ENCODE measurements at regions not wholly inside any gene's neighbourhood (a gene's known extent, or its start where the extent isn't known, plus 50 kb on each side); places are given as distances from the start of the nearest gene placed in this dataset.

GRCh38 chr5:105963696-105964255, 1707.0 kb downstream of the EFNA5 start:
- peak; percentile 66 for DNase-seq (ENCODE audit: low read depth, low spot score)
- intact Hi-C loops (cut with micrococcal nuclease) (no loop called here), dilution Hi-C loops (cut with MboI; ENCODE audit: extremely low pct_ligation_motif_present, low sequenced_read_pairs) (no loop called here)
- no peaks in the 10 kb centered on the region for H3K9me3 ChIP-seq (replicated peaks; ENCODE audit: control insufficient read depth, insufficient read depth, low read length)
- H3K9ac ChIP-seq (replicated peaks; ENCODE audit: extremely low read depth, insufficient read depth, low read length) = no peak overlapping the region
- H3K36me3 ChIP-seq (ENCODE audit: control insufficient read depth in 2 of 2, extremely low read depth in 1 of 2, insufficient read depth in 2 of 2, low read length in 2 of 2) = no peaks in the 10 kb centered on the region
- TF ChIP-seq JUN (IDR thresholded peaks at IDR 0.05; ENCODE audit: borderline replicate concordance, insufficient read depth, insufficient read length, low read depth) = no peak
- no peak for TF ChIP-seq EZH2 (IDR thresholded peaks at IDR 0.05; ENCODE audit: borderline replicate concordance, low read depth, low read length, severe bottlenecking)
- no peak for TF ChIP-seq POLR2A (IDR thresholded peaks at IDR 0.05; ENCODE audit: low read depth, low read length)
- TF ChIP-seq GATA2 (IDR thresholded peaks at IDR 0.05; ENCODE audit: insufficient read depth, insufficient read length, low read depth, low read length) = no peak
- no peak for TF ChIP-seq FOS (IDR thresholded peaks at IDR 0.05; ENCODE audit: borderline replicate concordance, insufficient read depth, low read length)
- no peak for TF ChIP-seq MAX (IDR thresholded peaks at IDR 0.05; ENCODE audit: insufficient read depth, insufficient read length)
- POLR2A ChIA-PET = no interaction called here
- no peaks in the 10 kb centered on the region for H3K4me1 ChIP-seq (ENCODE audit: control insufficient read depth, extremely low read depth, insufficient read depth, low read length)
- no peak overlapping the region for H3K4me2 ChIP-seq (ENCODE audit: insufficient read depth, low read length)
- FAIRE-seq = no peak
- no peaks in the 10 kb centered on the region for H3K79me2 ChIP-seq (ENCODE audit: control insufficient read depth, insufficient read depth, low read length)
- no peaks in the 10 kb centered on the region for H3K9me1 ChIP-seq (replicated peaks; ENCODE audit: control insufficient read depth, extremely low read depth, insufficient read depth, low read length)
- no TSS peak for BruUV-seq (replicated peaks)
- no peak overlapping the region for H3K27ac ChIP-seq (ENCODE audit: insufficient read depth, low read depth, low read length)
- no peaks in the 10 kb centered on the region for H4K20me1 ChIP-seq (replicated peaks; ENCODE audit: control insufficient read depth, extremely low read depth, insufficient read depth, low read length)
- no peaks in the 10 kb centered on the region for H3K27me3 ChIP-seq (ENCODE audit: control insufficient read depth in 2 of 2, insufficient read depth in 2 of 2, low read length in 2 of 2)
- H2AFZ ChIP-seq (ENCODE audit: low read depth, low read length) = no peak overlapping the region
- CTCF ChIA-PET = no interaction called here
- no peak overlapping the region for H3K4me3 ChIP-seq (replicated peaks in 1 of 3; ENCODE audit: insufficient read depth in 1 of 3, low read depth in 1 of 3, low read length in 3 of 3)

GRCh38 chr5:105961572-105961971, 1709.2 kb downstream of the EFNA5 start:
- H3K27me3 ChIP-seq (ENCODE audit: control insufficient read depth in 2 of 2, insufficient read depth in 2 of 2, low read length in 2 of 2) = no peaks in the 10 kb centered on the region
- no TSS peak for BruUV-seq (replicated peaks)
- TF ChIP-seq POLR2AphosphoS5 (IDR thresholded peaks at IDR 0.05; ENCODE audit: insufficient read depth, low read depth, low read length) (no peak), CTCF (IDR thresholded peaks at IDR 0.05; ENCODE audit: extremely low read depth in 1 of 2, insufficient read depth in 1 of 2, low read depth in 1 of 2, low read length in 2 of 2) (no peak), EZH2 (IDR thresholded peaks at IDR 0.05; ENCODE audit: borderline replicate concordance, low read depth, low read length, severe bottlenecking) (no peak), GATA2 (IDR thresholded peaks at IDR 0.05; ENCODE audit: insufficient read depth, insufficient read length, low read depth, low read length) (no peak), JUN (IDR thresholded peaks at IDR 0.05; ENCODE audit: borderline replicate concordance, insufficient read depth, insufficient read length, low read depth) (no peak), MYC (IDR thresholded peaks at IDR 0.05; ENCODE audit: low read depth, low read length) (no peak)
- no peak overlapping the region for H3K27ac ChIP-seq (ENCODE audit: insufficient read depth, low read depth, low read length)
- ChIA-PET POLR2A (no interaction called here), CTCF (no interaction called here)
- dilution Hi-C loops (cut with MboI; ENCODE audit: extremely low pct_ligation_motif_present, low sequenced_read_pairs) = no loop called here
- H3K9me3 ChIP-seq (replicated peaks; ENCODE audit: control insufficient read depth, insufficient read depth, low read length) = no peaks in the 10 kb centered on the region
- H4K20me1 ChIP-seq (replicated peaks; ENCODE audit: control insufficient read depth, extremely low read depth, insufficient read depth, low read length) = no peaks in the 10 kb centered on the region
- H3K4me2 ChIP-seq (ENCODE audit: insufficient read depth, low read length) = no peak overlapping the region
- intact Hi-C loops (cut with micrococcal nuclease) = no loop called here
- no peak for FAIRE-seq
- DNase-seq (ENCODE audit: low read depth, low spot score) = no peak
- peaks cover 3% of the 10 kb centered on the region for H3K4me1 ChIP-seq (ENCODE audit: control insufficient read depth, extremely low read depth, insufficient read depth, low read length)
- no peaks in the 10 kb centered on the region for H3K79me2 ChIP-seq (ENCODE audit: control insufficient read depth, insufficient read depth, low read length)
- H3K4me3 ChIP-seq (replicated peaks in 1 of 3; ENCODE audit: insufficient read depth in 1 of 3, low read depth in 1 of 3, low read length in 3 of 3) = no peak overlapping the region
- no peak overlapping the region for H2AFZ ChIP-seq (ENCODE audit: low read depth, low read length)
- no peak overlapping the region for H3K9ac ChIP-seq (replicated peaks; ENCODE audit: extremely low read depth, insufficient read depth, low read length)
- H3K9me1 ChIP-seq (replicated peaks; ENCODE audit: control insufficient read depth, extremely low read depth, insufficient read depth, low read length) = no peaks in the 10 kb centered on the region
- no peaks in the 10 kb centered on the region for H3K36me3 ChIP-seq (ENCODE audit: control insufficient read depth in 2 of 2, extremely low read depth in 1 of 2, insufficient read depth in 2 of 2, low read length in 2 of 2)

Data from endothelial cell of umbilical vein (primary cell).